ENCODE measurements at regions not wholly inside any gene's neighbourhood (a gene's known extent, or its start where the extent isn't known, plus 50 kb on each side); places are given as distances from the start of the nearest gene placed in this dataset.

- DNase-seq (ENCODE audit: low read depth) = no peak
- TF ChIP-seq CTCF (IDR thresholded peaks at IDR 0.05; ENCODE audit: low read depth, low read length) = no peak
- no peak overlapping the region for H3K4me3 ChIP-seq (ENCODE audit: low read depth, low read length)
Observed at GRCh38 chr5:56461584-56461983, 228.5 kb upstream of the ANKRD55 start.

- TF ChIP-seq MYC (IDR thresholded peaks at IDR 0.05; ENCODE audit: low read depth, low read length) = no peak
- no peak overlapping the region for H3K4me3 ChIP-seq (ENCODE audit: low read depth, low read length)
- no peak for DNase-seq (ENCODE audit: low read depth)
Observed at GRCh38 chr5:56460681-56461191, 227.6 kb upstream of the ANKRD55 start.

- no peak overlapping the region for H3K4me3 ChIP-seq (ENCODE audit: low read depth, low read length)
- TF ChIP-seq CTCF (IDR thresholded peaks at IDR 0.05; ENCODE audit: low read depth, low read length) (no peak), POLR2A (IDR thresholded peaks at IDR 0.05; ENCODE audit: extremely low read depth, insufficient read length) (no peak), MYC (IDR thresholded peaks at IDR 0.05; ENCODE audit: low read depth, low read length) (no peak), MAX (IDR thresholded peaks at IDR 0.05; ENCODE audit: low read depth, low read length) (no peak)
- DNase-seq (ENCODE audit: low read depth) = no peak
Observed at GRCh38 chr5:56460195-56460546, 227.0 kb upstream of the ANKRD55 start.

GRCh38 chr5:56459394-56460194 is 226.5 kb upstream of the ANKRD55 start:
- no peak for DNase-seq (ENCODE audit: low read depth)
- TF ChIP-seq MAX (IDR thresholded peaks at IDR 0.05; ENCODE audit: low read depth, low read length) (no peak), POLR2A (IDR thresholded peaks at IDR 0.05; ENCODE audit: extremely low read depth, insufficient read length) (no peak), CTCF (IDR thresholded peaks at IDR 0.05; ENCODE audit: low read depth, low read length) (no peak), MYC (IDR thresholded peaks at IDR 0.05; ENCODE audit: low read depth, low read length) (no peak)
- H3K4me3 ChIP-seq (ENCODE audit: low read depth, low read length) = no peak overlapping the region

GRCh38 chr5:56457887-56458812 is 225.0 kb upstream of the ANKRD55 start:
- TF ChIP-seq CTCF (IDR thresholded peaks at IDR 0.05; ENCODE audit: low read depth, low read length) (no peak), MYC (IDR thresholded peaks at IDR 0.05; ENCODE audit: low read depth, low read length) (no peak), POLR2A (IDR thresholded peaks at IDR 0.05; ENCODE audit: extremely low read depth, insufficient read length) (no peak), MAX (IDR thresholded peaks at IDR 0.05; ENCODE audit: low read depth, low read length) (no peak)
- no peak overlapping the region for H3K4me3 ChIP-seq (ENCODE audit: low read depth, low read length)
- DNase-seq (ENCODE audit: low read depth) = no peak

GRCh38 chr5:56456002-56456401 is 222.9 kb upstream of the ANKRD55 start:
- TF ChIP-seq CTCF (IDR thresholded peaks at IDR 0.05; ENCODE audit: low read depth, low read length) = no peak
- no peak for TF ChIP-seq MYC (IDR thresholded peaks at IDR 0.05; ENCODE audit: low read depth, low read length)
- TF ChIP-seq MAX (IDR thresholded peaks at IDR 0.05; ENCODE audit: low read depth, low read length) = no peak
- no peak for TF ChIP-seq POLR2A (IDR thresholded peaks at IDR 0.05; ENCODE audit: extremely low read depth, insufficient read length)
- DNase-seq (ENCODE audit: low read depth) = no peak
- H3K4me3 ChIP-seq (ENCODE audit: low read depth, low read length) = no peak overlapping the region
